K562 (cell line): ENCODE measurements at regions not wholly inside any gene's neighbourhood (a gene's known extent, or its start where the extent isn't known, plus 50 kb on each side); places are given as distances from the start of the nearest gene placed in this dataset.

Experiments
- ATAC-seq: fragments of 200-7000 bp; cut with Tn5 transposase; 3 replicates; pipeline ENCODE4 v1.9.1; 2020; ENCODE audit warnings: moderate library complexity
- BruUV-seq: library from RNA; stranded (reverse); fragments of 400-500 nt; replicated peaks from 2 replicates; lab custom pipeline; 2021; lab: Mats Ljungman, UMichigan
- CTCF ChIA-PET: fragments of 300-600 bp; formaldehyde crosslinking; extraction: SDS; loops from one replicate; lab custom pipeline; 2021; ENCODE audit warnings: low intra/inter-chr PET ratio; lab: Yijun Ruan, JAX
- POLR2A ChIA-PET: fragments of 300-600, 350-650 bp; sonication (Branson Sonifier 250); formaldehyde crosslinking; extraction: SDS; loops from one replicate; lab custom pipeline; 2021; ENCODE audit warnings: antibody characterized with exemption, inconsistent platforms; lab: Yijun Ruan, JAX
- DNase-seq, 4 experiments: peaks; one replicate each; pipeline versions ENCODE4 v3.0.0 to v3.0.0-alpha.2; 2011 to 2018; ENCODE audit warnings: low spot score in 3 of 4, mixed read lengths in 3 of 4; ENCODE audit errors: extremely low read depth in 1 of 4
- FAIRE-seq: peaks from 2 replicates; lab custom pipeline; 2011; peaks lifted over from hg19 to GRCh38; lab: Jason Lieb, UNC
- H2AFZ ChIP-seq: 2 replicates; pipeline ENCODE4 v1.6.0; 2011; ENCODE audit warnings: low read depth, low read length, control low read depth, inconsistent platforms
- H3K27ac ChIP-seq: fragments of 200-600 bp; 3 replicates; pipeline ENCODE4 v1.8.0; 2011; ENCODE audit warnings: low read depth, mild to moderate bottlenecking, control low read depth, inconsistent platforms, low read length, moderate library complexity, mixed read lengths; ENCODE audit errors: extremely low read depth
- H3K27me3 ChIP-seq, 2 experiments: fragments of 300-600 bp in 1 of 2; 2 replicates in 1 of 2; 3 replicates in 1 of 2; pipeline versions ENCODE4 v1.6.0 to v1.8.0; 2011; ENCODE audit warnings: inconsistent platforms in 2 of 2, low read length in 2 of 2, mild to moderate bottlenecking in 1 of 2, mixed read lengths in 1 of 2, moderate library complexity in 1 of 2; ENCODE audit not compliant: control insufficient read depth in 2 of 2, insufficient read depth in 2 of 2
- H3K36me3 ChIP-seq: fragments of 300-600 bp; 3 replicates; pipeline ENCODE4 v1.8.0; 2011; ENCODE audit warnings: mild to moderate bottlenecking, low read length, inconsistent platforms; ENCODE audit not compliant: control insufficient read depth, insufficient read depth
- H3K4me1 ChIP-seq, 2 experiments: fragments of 200-600 bp in 1 of 2; replicated peaks in 1 of 2; 2 replicates in 1 of 2; 3 replicates in 1 of 2; pipeline versions ENCODE4 v1.5.1 to v1.8.0; 2011; ENCODE audit warnings: inconsistent platforms in 2 of 2, low read length in 2 of 2, mild to moderate bottlenecking in 1 of 2, mixed read lengths in 1 of 2, moderate library complexity in 1 of 2; ENCODE audit not compliant: control insufficient read depth in 2 of 2, insufficient read depth in 2 of 2
- H3K4me2 ChIP-seq: 2 replicates; pipeline ENCODE4 v1.6.1; 2011; ENCODE audit warnings: low read length, control low read depth, inconsistent platforms, mixed read lengths; ENCODE audit not compliant: insufficient read depth
- H3K4me3 ChIP-seq: fragments of 200-600 bp; sonication (generic), shearing (Covaris generic); 2 replicates; pipeline ENCODE4 v1.5.1; 2016; ENCODE audit warnings: control low read depth, inconsistent platforms
- H3K79me2 ChIP-seq: fragments of 200-600 bp; 3 replicates; pipeline ENCODE4 v1.8.0; 2011; ENCODE audit warnings: low read length, inconsistent platforms; ENCODE audit not compliant: control insufficient read depth, insufficient read depth
- H3K9ac ChIP-seq, 2 experiments: 2 replicates each; pipeline versions ENCODE4 v1.6.0 to v1.6.1; 2011; ENCODE audit warnings: low read depth in 2 of 2, low read length in 2 of 2, control low read depth in 1 of 2, inconsistent platforms in 1 of 2, mild to moderate bottlenecking in 1 of 2, mixed read lengths in 1 of 2; ENCODE audit not compliant: insufficient read depth in 1 of 2
- H3K9me1 ChIP-seq: one replicate; pipeline ENCODE4 v1.6.0; 2011; ENCODE audit warnings: inconsistent platforms, mild to moderate bottlenecking, low read length, moderate library complexity; ENCODE audit not compliant: control insufficient read depth, insufficient read depth
- H3K9me3 ChIP-seq: replicated peaks from 2 replicates; pipeline ENCODE4 v1.5.1; 2011; ENCODE audit warnings: low read depth, low read length, inconsistent platforms; ENCODE audit not compliant: control insufficient read depth, insufficient read depth
- H4K20me1 ChIP-seq: replicated peaks from 2 replicates; pipeline ENCODE4 v1.6.1; 2011; ENCODE audit warnings: low read length, inconsistent platforms, mixed read lengths; ENCODE audit not compliant: control insufficient read depth, insufficient read depth
- BRCA1 ChIP-seq, 2 experiments: fragments of 450-650 bp in 1 of 2; sonication (generic) in 1 of 2; formaldehyde crosslinking in 1 of 2; IDR thresholded peaks; 2 replicates each; pipeline versions ENCODE4 v1.5.0 to v1.6.1; 2017 to 2020; ENCODE audit warnings: mild to moderate bottlenecking in 1 of 2, missing genetic modification reagents in 1 of 2
- ESRRA ChIP-seq: fragments of 450-650 bp; IDR thresholded peaks from 2 replicates; pipeline ENCODE4 v1.6.1; 2014; ENCODE audit warnings: low read depth, mild to moderate bottlenecking, moderate library complexity, borderline replicate concordance
- HNRNPLL ChIP-seq: fragments of 200-400 bp; formaldehyde crosslinking; IDR thresholded peaks from 2 replicates; pipeline ENCODE4 v1.6.1; 2017; ENCODE audit warnings: low read length, low read depth, mild to moderate bottlenecking; ENCODE audit not compliant: poor library complexity, severe bottlenecking
- NFXL1 ChIP-seq: fragments of 450-650 bp; formaldehyde crosslinking; IDR thresholded peaks from 2 replicates; pipeline ENCODE4 v1.4.0; 2021; ENCODE audit warnings: mild to moderate bottlenecking
- NRF1 ChIP-seq, 2 experiments: fragments of 450-650 bp; IDR thresholded peaks in 1 of 2; conservative IDR thresholded peaks in 1 of 2; 2 replicates each; pipeline ENCODE4 v1.6.1; 2014; ENCODE audit warnings: mild to moderate bottlenecking in 2 of 2
- PRPF4 ChIP-seq: fragments of 200-400 bp; formaldehyde crosslinking; IDR thresholded peaks from one replicate; pipeline ENCODE4 v1.6.1; 2017; ENCODE audit warnings: low read length, low read depth, mild to moderate bottlenecking; ENCODE audit not compliant: insufficient read depth, poor library complexity, severe bottlenecking
- SMARCC2 ChIP-seq: fragments of 450-650 bp; IDR thresholded peaks from 2 replicates; pipeline ENCODE4 v1.6.1; 2017; ENCODE audit warnings: antibody characterized with exemption, moderate library complexity, mild to moderate bottlenecking, low read depth
- ZNF121 ChIP-seq: sonication (generic); formaldehyde crosslinking; conservative IDR thresholded peaks from 2 replicates; pipeline ENCODE4 v1.8.0; 2022; ENCODE audit warnings: missing genetic modification reagents
- WGBS: fragments of 100-300 bp; shearing (Covaris generic); methylation state at CpG from one replicate; pipeline ENCODE4 v1.1.6; 2016; ENCODE audit warnings: low coverage, mixed read lengths; ENCODE audit not compliant: insufficient coverage; ENCODE audit errors: missing lambda C conversion rate; 5-methylcytosine and 5-hydroxymethylcytosine counted together
- in situ Hi-C: fragments of 300-500 bp; cut with MboI; formaldehyde crosslinking; loops from 4 replicates; pipeline ENCODE4 v1.15.0; 2018; ENCODE audit warnings: inconsistent platforms, mixed read lengths
- intact Hi-C: fragments of 100-400 bp; cut with micrococcal nuclease; formaldehyde crosslinking; loops from 2 replicates; pipeline ENCODE4 v1.14.2; 2022
- TF ChIP-seq, protein P1 (sequence below): fragments of 450-650 bp; IDR thresholded peaks from one replicate; pipeline ENCODE4 v1.6.1; 2018; ENCODE audit warnings: mild to moderate bottlenecking, moderate library complexity; ENCODE audit not compliant: partially characterized antibody
- TF ChIP-seq, protein P2 (sequence below): fragments of 450-650 bp; conservative IDR thresholded peaks from 2 replicates; pipeline ENCODE4 v1.6.1; 2016; ENCODE audit warnings: missing genetic modification characterization, low read depth, mild to moderate bottlenecking, control low read depth, missing compliant biosample characterization
- TF ChIP-seq, protein P3 (sequence below), 3 experiments: fragments of 200-800 bp in 1 of 3; fragments of 250-450 bp in 1 of 3; fragments of 450-650 bp in 1 of 3; sonication (Bioruptor Pico) in 1 of 3; sonication (Bioruptor generic) in 1 of 3; formaldehyde crosslinking in 1 of 3; IDR thresholded peaks; 2 replicates each; pipeline versions ENCODE4 v1.6.1 to v1.8.0; 2016 to 2022; ENCODE audit warnings: mild to moderate bottlenecking in 2 of 3, missing genetic modification characterization in 2 of 3, missing compliant biosample characterization in 1 of 3, moderate library complexity in 1 of 3
- TF ChIP-seq, protein P4 (sequence below), 2 experiments: fragments of 450-650 bp in 1 of 2; sonication (generic) in 1 of 2; formaldehyde crosslinking; conservative IDR thresholded peaks; 2 replicates each; pipeline versions ENCODE4 v1.4.0 to v1.8.1; 2020 to 2022; ENCODE audit warnings: mild to moderate bottlenecking in 1 of 2, missing genetic modification reagents in 1 of 2

DNA sequence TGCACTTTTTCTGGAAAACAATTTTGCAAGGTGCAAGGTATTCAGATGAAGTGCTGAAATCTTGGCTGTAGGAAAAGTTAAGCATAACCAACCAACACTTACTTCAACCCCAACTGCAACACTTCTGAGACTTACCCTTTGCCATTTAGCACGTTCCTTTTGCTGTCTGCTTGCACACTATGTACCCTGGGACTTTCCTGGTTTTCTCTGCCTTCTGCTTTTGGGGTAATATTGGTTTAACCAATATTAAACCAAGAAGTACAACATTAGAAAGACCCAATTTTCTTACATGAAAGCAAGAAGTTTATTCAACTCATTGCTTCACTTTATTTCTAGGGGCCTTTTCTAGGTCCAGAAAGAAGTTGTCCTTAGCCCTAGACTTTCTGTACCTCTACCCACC, 193.0 kb downstream of the HLX start:
- FAIRE-seq (no peak), DNase-seq (no peak)
- BruUV-seq: no TSS peak
- H3K9ac ChIP-seq: no peak overlapping the region
- CTCF ChIA-PET: no interaction called here
- no peaks in the 10 kb centered on the region for H3K79me2 ChIP-seq
- no peaks in the 10 kb centered on the region; a peak in 1 of 5 replicates for H3K4me1 ChIP-seq
- H2AFZ ChIP-seq: no peak overlapping the region
- intact Hi-C loops (no loop called here), in situ Hi-C loops (no loop called here)
- WGBS: 21% methylated on average over 1 of the region's 1 CpG
- H3K4me3 ChIP-seq: no peak overlapping the region
- no peaks in the 10 kb centered on the region for H3K9me3 ChIP-seq
- H3K36me3 ChIP-seq: no peaks in the 10 kb centered on the region
- no peaks in the 10 kb centered on the region for H3K27me3 ChIP-seq
- POLR2A ChIA-PET: no interaction called here
- no peak overlapping the region for H3K4me2 ChIP-seq
- no peak overlapping the region for H3K27ac ChIP-seq
- no peaks in the 10 kb centered on the region for H3K9me1 ChIP-seq
- TF ChIP-seq, protein P1, sequence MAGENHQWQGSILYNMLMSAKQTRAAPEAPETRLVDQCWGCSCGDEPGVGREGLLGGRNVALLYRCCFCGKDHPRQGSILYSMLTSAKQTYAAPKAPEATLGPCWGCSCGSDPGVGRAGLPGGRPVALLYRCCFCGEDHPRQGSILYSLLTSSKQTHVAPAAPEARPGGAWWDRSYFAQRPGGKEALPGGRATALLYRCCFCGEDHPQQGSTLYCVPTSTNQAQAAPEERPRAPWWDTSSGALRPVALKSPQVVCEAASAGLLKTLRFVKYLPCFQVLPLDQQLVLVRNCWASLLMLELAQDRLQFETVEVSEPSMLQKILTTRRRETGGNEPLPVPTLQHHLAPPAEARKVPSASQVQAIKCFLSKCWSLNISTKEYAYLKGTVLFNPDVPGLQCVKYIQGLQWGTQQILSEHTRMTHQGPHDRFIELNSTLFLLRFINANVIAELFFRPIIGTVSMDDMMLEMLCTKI: no peak
- TF ChIP-seq SMARCC2: no peak
- TF ChIP-seq, protein P2, sequence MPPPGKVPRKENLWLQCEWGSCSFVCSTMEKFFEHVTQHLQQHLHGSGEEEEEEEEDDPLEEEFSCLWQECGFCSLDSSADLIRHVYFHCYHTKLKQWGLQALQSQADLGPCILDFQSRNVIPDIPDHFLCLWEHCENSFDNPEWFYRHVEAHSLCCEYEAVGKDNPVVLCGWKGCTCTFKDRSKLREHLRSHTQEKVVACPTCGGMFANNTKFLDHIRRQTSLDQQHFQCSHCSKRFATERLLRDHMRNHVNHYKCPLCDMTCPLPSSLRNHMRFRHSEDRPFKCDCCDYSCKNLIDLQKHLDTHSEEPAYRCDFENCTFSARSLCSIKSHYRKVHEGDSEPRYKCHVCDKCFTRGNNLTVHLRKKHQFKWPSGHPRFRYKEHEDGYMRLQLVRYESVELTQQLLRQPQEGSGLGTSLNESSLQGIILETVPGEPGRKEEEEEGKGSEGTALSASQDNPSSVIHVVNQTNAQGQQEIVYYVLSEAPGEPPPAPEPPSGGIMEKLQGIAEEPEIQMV (tag): no peak
- no peak for TF ChIP-seq NRF1 (conservative IDR thresholded peaks at IDR 0.05 in 1 of 2, IDR thresholded peaks at IDR 0.05 in 1 of 2)
- TF ChIP-seq, protein P3, sequence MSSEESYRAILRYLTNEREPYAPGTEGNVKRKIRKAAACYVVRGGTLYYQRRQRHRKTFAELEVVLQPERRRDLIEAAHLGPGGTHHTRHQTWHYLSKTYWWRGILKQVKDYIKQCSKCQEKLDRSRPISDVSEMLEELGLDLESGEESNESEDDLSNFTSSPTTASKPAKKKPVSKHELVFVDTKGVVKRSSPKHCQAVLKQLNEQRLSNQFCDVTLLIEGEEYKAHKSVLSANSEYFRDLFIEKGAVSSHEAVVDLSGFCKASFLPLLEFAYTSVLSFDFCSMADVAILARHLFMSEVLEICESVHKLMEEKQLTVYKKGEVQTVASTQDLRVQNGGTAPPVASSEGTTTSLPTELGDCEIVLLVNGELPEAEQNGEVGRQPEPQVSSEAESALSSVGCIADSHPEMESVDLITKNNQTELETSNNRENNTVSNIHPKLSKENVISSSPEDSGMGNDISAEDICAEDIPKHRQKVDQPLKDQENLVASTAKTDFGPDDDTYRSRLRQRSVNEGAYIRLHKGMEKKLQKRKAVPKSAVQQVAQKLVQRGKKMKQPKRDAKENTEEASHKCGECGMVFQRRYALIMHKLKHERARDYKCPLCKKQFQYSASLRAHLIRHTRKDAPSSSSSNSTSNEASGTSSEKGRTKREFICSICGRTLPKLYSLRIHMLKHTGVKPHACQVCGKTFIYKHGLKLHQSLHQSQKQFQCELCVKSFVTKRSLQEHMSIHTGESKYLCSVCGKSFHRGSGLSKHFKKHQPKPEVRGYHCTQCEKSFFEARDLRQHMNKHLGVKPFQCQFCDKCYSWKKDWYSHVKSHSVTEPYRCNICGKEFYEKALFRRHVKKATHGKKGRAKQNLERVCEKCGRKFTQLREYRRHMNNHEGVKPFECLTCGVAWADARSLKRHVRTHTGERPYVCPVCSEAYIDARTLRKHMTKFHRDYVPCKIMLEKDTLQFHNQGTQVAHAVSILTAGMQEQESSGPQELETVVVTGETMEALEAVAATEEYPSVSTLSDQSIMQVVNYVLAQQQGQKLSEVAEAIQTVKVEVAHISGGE (CRISPR knock-in tag; IDR thresholded peaks at IDR 0.05): no peak
- no peak for TF ChIP-seq HNRNPLL
- no peak for TF ChIP-seq ESRRA
- no peak for TF ChIP-seq ZNF121 (CRISPR knock-in tag)
- TF ChIP-seq, protein P4, sequence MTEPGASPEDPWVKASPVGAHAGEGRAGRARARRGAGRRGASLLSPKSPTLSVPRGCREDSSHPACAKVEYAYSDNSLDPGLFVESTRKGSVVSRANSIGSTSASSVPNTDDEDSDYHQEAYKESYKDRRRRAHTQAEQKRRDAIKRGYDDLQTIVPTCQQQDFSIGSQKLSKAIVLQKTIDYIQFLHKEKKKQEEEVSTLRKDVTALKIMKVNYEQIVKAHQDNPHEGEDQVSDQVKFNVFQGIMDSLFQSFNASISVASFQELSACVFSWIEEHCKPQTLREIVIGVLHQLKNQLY (CRISPR knock-in tag; conservative IDR thresholded peaks at IDR 0.05): no peak
- TF ChIP-seq PRPF4: no peak
- TF ChIP-seq BRCA1 (IDR thresholded peaks at IDR 0.05): no peak
- no peak for TF ChIP-seq BRCA1 (CRISPR knock-in tag; IDR thresholded peaks at IDR 0.05)
- no peak for TF ChIP-seq NFXL1 (CRISPR knock-in tag)
- TF ChIP-seq, all 486 proteins: peak for 0
- ATAC-seq: no peak
- no peaks in the 10 kb centered on the region for H4K20me1 ChIP-seq
